Prostate gland (tissue), 2 donors: ENCODE measurements at regions not wholly inside any gene's neighbourhood (a gene's known extent, or its start where the extent isn't known, plus 50 kb on each side); places are given as distances from the start of the nearest gene placed in this dataset.

Experiments
- DNase-seq: peaks from one replicate; pipeline ENCODE4 v3.0.0-alpha.2; 2019; ENCODE audit warnings: low spot score
- H3K27ac ChIP-seq, 2 donors: fragments of 200-600 bp; sonication (generic); 2 replicates each; pipeline ENCODE4 v1.5.1; 2017 to 2019
- H3K27me3 ChIP-seq: fragments of 200-600 bp; sonication (generic); replicated peaks from 2 replicates; pipeline ENCODE4 v1.5.1; 2019; ENCODE audit not compliant: insufficient read depth
- H3K36me3 ChIP-seq, 2 donors: fragments of 200-600 bp; sonication (generic); 1 replicate in 1 of 2; 2 replicates in 1 of 2; pipeline versions ENCODE4 v1.5.1 to v1.8.1; 2017 to 2019
- H3K4me1 ChIP-seq: fragments of 200-600 bp; sonication (generic); replicated peaks from 2 replicates; pipeline ENCODE4 v1.5.1; 2019
- H3K4me3 ChIP-seq, 2 donors: fragments of 200-600 bp; sonication (generic); 2 replicates each; pipeline ENCODE4 v1.5.1; 2017 to 2019
- H3K9me3 ChIP-seq: fragments of 200-600 bp; sonication (generic); 2 replicates; pipeline ENCODE4 v1.5.1; 2017
- POLR2A ChIP-seq: fragments of 450-650 bp; IDR thresholded peaks from one replicate; pipeline ENCODE4 v1.6.1; 2016; ENCODE audit warnings: antibody characterized with exemption, mild to moderate bottlenecking
- POLR2AphosphoS5 ChIP-seq: sonication (generic); formaldehyde crosslinking; IDR thresholded peaks from one replicate; pipeline ENCODE4 v1.6.1; 2017; ENCODE audit warnings: antibody characterized with exemption
- WGBS: methylation state at CpG from one replicate; pipeline ENCODE4 v1.1.5; 2018; 5-methylcytosine and 5-hydroxymethylcytosine counted together
- intact Hi-C: fragments of 100-400 bp; cut with DNase I; formaldehyde crosslinking; loops from one replicate; pipeline ENCODE4 v1.14.2; 2022
- TF ChIP-seq, protein P1 (sequence below), 4 experiments: fragments of 200-600 bp in 2 of 4; fragments of 450-650 bp in 2 of 4; sonication (generic) in 2 of 4; IDR thresholded peaks; 1 replicate in 3 of 4; 2 replicates in 1 of 4; pipeline ENCODE4 v1.5.1; 2016 to 2019; ENCODE audit warnings: antibody characterized with exemption in 4 of 4, mild to moderate bottlenecking in 2 of 4, moderate library complexity in 2 of 4

DNA sequence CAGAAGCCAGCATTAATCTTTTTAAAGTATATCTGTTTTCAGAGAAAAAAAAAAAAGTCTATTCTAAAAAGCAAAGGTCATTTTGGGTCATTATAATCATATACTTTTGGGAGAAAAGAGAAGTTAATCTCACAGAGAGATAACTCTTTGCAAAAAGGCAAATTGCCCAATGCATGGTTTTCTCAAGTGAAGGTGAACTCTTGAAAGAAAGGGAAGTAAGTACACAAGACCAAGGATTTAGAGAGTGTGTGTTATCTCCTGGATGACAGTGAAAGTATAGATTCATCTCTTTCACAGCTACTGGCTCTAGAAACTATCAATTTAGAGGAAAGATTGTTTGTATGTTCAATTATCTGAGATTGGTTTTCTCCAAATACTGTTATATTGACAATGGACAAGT lies 151.4 kb downstream of the CD8B2 start:
- Histone ChIP-seq H3K27me3 (no peaks in the 10 kb centered on the region), H3K4me1 (no peaks in the 10 kb centered on the region), H3K9me3 (no peaks in the 10 kb centered on the region), H3K27ac (no peak overlapping the region), H3K4me3 (no peak overlapping the region), H3K36me3 (no peaks in the 10 kb centered on the region)
- DNase-seq, result no peak
- TF ChIP-seq POLR2A (no peak), POLR2AphosphoS5 (no peak)
- TF ChIP-seq, protein P1, sequence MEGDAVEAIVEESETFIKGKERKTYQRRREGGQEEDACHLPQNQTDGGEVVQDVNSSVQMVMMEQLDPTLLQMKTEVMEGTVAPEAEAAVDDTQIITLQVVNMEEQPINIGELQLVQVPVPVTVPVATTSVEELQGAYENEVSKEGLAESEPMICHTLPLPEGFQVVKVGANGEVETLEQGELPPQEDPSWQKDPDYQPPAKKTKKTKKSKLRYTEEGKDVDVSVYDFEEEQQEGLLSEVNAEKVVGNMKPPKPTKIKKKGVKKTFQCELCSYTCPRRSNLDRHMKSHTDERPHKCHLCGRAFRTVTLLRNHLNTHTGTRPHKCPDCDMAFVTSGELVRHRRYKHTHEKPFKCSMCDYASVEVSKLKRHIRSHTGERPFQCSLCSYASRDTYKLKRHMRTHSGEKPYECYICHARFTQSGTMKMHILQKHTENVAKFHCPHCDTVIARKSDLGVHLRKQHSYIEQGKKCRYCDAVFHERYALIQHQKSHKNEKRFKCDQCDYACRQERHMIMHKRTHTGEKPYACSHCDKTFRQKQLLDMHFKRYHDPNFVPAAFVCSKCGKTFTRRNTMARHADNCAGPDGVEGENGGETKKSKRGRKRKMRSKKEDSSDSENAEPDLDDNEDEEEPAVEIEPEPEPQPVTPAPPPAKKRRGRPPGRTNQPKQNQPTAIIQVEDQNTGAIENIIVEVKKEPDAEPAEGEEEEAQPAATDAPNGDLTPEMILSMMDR (IDR thresholded peaks at IDR 0.05), result no peak
- intact Hi-C loops, result loop anchor here (5.0 kb wide), 1 partner anchor 1294 kb away; no protein-coding TSS in a partner anchor

DNA sequence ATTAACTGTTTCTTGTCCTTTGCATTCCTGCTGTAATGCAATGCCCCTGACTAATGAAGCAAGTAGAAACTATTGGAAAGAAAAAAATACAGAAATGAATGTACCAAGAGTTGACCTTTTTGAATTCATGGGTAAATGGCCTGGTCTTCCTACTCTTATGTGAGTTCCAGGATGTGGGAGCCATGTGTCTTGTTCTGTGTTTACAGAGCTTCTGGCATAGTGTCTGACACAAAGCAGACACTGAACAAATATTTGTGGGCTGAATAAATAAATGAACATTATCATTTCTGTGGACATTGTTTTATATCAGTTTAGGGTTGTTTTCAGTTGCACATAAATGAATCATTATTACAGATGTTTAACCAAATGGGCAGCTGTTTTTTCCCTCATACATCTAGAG lies 155.5 kb downstream of the CD8B2 start:
- H3K27ac ChIP-seq, result peak overlapping the region; percentile 27 to 50
- no peaks in the 10 kb centered on the region for H3K4me1 ChIP-seq
- H3K36me3 ChIP-seq, result no peaks in the 10 kb centered on the region
- H3K4me3 ChIP-seq, result no peak overlapping the region
- TF ChIP-seq POLR2AphosphoS5 (peak; percentile 81), POLR2A (no peak)
- TF ChIP-seq, protein P1 (IDR thresholded peaks at IDR 0.05), result no peak
- intact Hi-C loops, result no loop called here
- H3K27me3 ChIP-seq, result no peaks in the 10 kb centered on the region
- no peaks in the 10 kb centered on the region for H3K9me3 ChIP-seq
- DNase-seq, result peak; percentile 53

- intact Hi-C loops, result no loop called here
- no peaks in the 10 kb centered on the region for H3K4me1 ChIP-seq
- no peak for DNase-seq
- no peaks in the 10 kb centered on the region for H3K36me3 ChIP-seq
- TF ChIP-seq POLR2A (no peak), POLR2AphosphoS5 (no peak)
- TF ChIP-seq, protein P1 (IDR thresholded peaks at IDR 0.05), result no peak
- H3K27ac ChIP-seq, result no peak overlapping the region
- H3K9me3 ChIP-seq, result no peaks in the 10 kb centered on the region
- 98% methylated on average over 4 of the region's 4 CpGs for WGBS
- H3K4me3 ChIP-seq, result no peak overlapping the region
- H3K27me3 ChIP-seq, result no peaks in the 10 kb centered on the region
These were observed 157.5 kb downstream of the CD8B2 start for GRCh38 chr2:106644623-106645022.

DNA sequence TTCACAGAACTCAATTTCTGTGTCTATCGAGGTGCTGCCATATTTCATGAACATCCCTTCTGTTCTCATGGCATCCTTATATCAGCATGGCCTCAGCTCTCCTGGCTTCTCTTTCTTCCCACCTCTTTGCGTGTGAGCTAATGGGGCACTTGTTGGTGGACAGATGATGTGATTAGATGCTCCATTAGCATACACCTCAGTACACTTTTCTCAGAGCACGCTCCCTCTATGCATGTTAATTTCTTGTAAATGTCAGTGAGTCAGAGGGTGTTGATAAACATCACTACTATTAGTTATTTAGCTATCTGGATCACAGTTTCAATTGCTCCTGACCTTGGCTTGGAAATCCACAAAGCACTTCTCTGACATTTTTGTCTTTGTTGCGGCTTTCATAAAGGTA lies 159.4 kb downstream of the CD8B2 start:
- Histone ChIP-seq H3K4me1 (no peaks in the 10 kb centered on the region), H3K27ac (no peak overlapping the region), H3K4me3 (no peak overlapping the region), H3K27me3 (no peaks in the 10 kb centered on the region), H3K9me3 (no peaks in the 10 kb centered on the region), H3K36me3 (no peaks in the 10 kb centered on the region)
- TF ChIP-seq POLR2AphosphoS5, result no peak
- 85% methylated on average over 4 of the region's 4 CpGs for WGBS
- no peak for DNase-seq
- intact Hi-C loops, result no loop called here

GRCh38 chr2:106649306-106649705 lies 162.1 kb downstream of the CD8B2 start:
- Histone ChIP-seq H3K27me3 (no peaks in the 10 kb centered on the region), H3K36me3 (no peaks in the 10 kb centered on the region), H3K4me3 (no peak overlapping the region), H3K9me3 (no peaks in the 10 kb centered on the region), H3K27ac (no peak overlapping the region), H3K4me1 (no peaks in the 10 kb centered on the region)
- no peak for DNase-seq
- TF ChIP-seq, protein P1 (IDR thresholded peaks at IDR 0.05), result no peak
- TF ChIP-seq POLR2AphosphoS5 (no peak), POLR2A (no peak)
- WGBS, result 84% methylated on average over 1 of the region's 1 CpG
- intact Hi-C loops, result no loop called here
